ENCODE measurements at regions not wholly inside any gene's neighbourhood (a gene's known extent, or its start where the extent isn't known, plus 50 kb on each side); places are given as distances from the start of the nearest gene placed in this dataset.

DNA sequence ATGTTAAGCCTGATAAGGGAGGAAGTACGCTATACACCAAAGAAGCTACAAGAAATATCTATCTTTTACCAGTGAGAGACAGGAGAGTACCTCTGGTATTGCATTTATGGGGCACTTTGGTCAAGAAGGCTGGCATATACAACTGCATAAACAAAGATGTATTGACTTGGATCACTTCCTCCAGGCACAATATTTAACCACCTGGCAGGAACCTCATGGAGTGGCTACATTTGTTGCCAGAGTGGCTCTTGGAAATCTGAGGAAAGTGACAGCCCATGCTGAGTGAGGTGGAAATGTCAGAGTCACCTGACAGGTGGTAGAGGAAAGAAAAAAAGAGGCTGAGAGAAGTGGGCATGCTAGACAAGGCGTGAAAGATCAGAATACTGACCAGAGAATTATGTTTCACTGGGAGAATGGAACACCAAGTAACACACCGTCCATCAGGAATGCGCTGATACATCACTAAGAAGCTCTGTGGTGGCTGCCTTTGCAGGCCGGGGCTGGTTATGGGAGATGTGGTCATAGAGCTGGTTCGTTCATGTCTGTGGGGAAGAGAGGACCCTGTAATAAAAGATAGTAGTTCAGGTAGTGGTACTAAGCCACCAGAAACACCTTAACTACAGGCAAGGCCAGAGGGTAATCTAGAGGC lies 61.4 kb upstream of the UFL1 start:
- H3K27me3 ChIP-seq (ENCODE audit: low read length): no peaks in the 10 kb centered on the region
- no peak overlapping the region for H3K4me2 ChIP-seq (ENCODE audit: low read depth, low read length, poor library complexity, severe bottlenecking)
- no peak overlapping the region for H3K4me3 ChIP-seq (ENCODE audit: insufficient read depth, low read length, poor library complexity, severe bottlenecking)
- no peak overlapping the region for H3K9ac ChIP-seq (ENCODE audit: low read length)
- no peaks in the 10 kb centered on the region for H3F3A ChIP-seq (ENCODE audit: insufficient read depth)
- TF ChIP-seq, protein P1, sequence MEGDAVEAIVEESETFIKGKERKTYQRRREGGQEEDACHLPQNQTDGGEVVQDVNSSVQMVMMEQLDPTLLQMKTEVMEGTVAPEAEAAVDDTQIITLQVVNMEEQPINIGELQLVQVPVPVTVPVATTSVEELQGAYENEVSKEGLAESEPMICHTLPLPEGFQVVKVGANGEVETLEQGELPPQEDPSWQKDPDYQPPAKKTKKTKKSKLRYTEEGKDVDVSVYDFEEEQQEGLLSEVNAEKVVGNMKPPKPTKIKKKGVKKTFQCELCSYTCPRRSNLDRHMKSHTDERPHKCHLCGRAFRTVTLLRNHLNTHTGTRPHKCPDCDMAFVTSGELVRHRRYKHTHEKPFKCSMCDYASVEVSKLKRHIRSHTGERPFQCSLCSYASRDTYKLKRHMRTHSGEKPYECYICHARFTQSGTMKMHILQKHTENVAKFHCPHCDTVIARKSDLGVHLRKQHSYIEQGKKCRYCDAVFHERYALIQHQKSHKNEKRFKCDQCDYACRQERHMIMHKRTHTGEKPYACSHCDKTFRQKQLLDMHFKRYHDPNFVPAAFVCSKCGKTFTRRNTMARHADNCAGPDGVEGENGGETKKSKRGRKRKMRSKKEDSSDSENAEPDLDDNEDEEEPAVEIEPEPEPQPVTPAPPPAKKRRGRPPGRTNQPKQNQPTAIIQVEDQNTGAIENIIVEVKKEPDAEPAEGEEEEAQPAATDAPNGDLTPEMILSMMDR (IDR thresholded peaks at IDR 0.05; ENCODE audit: insufficient read depth, low read length, poor library complexity, severe bottlenecking): no peak
- TF ChIP-seq EZH2phosphoT487 (conservative IDR thresholded peaks at IDR 0.05; ENCODE audit: low read length): no peak
- H3K9me2 ChIP-seq (replicated peaks; ENCODE audit: insufficient read depth, low read length): no peaks in the 10 kb centered on the region
- no peaks in the 10 kb centered on the region for H4K20me1 ChIP-seq (ENCODE audit: low read depth, low read length)
- no peak overlapping the region for H2AFZ ChIP-seq (ENCODE audit: low read depth, low read length, severe bottlenecking)
- no peaks in the 10 kb centered on the region for H3K36me3 ChIP-seq (ENCODE audit: low read length)
- H3K9me3 ChIP-seq (ENCODE audit: insufficient read depth, low read length): no peaks in the 10 kb centered on the region
- no peaks in the 10 kb centered on the region for H3K79me2 ChIP-seq (ENCODE audit: insufficient read depth, low read length)
- H3K27ac ChIP-seq (ENCODE audit: low read depth, low read length): no peak overlapping the region

DNA sequence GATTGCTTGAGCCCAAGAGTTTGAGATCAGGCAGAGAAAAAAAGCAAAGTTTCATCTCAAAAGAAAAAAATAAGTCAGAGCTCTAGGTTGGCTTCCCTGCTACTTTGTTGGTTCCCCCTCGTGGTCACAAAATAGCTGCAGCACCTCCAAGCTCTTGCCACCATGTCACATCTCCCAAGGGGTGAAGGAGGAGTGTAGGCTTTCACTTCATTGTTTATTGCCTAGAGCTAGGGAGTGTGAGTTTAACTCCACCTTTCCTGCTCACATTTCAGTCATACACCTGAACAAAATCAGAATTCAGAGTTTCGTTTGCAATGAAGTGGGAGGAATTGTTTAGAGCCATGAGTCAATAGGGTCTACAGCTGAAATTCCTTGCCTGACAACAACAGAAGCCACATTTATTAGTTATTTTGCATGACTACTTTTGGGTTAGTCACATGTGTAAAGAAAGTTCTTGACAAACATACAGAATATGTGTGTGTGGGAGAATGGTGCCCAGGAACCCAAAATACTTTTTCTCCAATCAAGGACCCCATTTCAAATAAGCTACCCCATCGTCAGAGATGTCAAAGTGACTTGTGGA lies 56.2 kb upstream of the UFL1 start:
- H3K9me3 ChIP-seq (ENCODE audit: insufficient read depth, low read length): no peaks in the 10 kb centered on the region
- no peaks in the 10 kb centered on the region for H3F3A ChIP-seq (ENCODE audit: insufficient read depth)
- no peaks in the 10 kb centered on the region for H3K79me2 ChIP-seq (ENCODE audit: insufficient read depth, low read length)
- H2AFZ ChIP-seq (ENCODE audit: low read depth, low read length, severe bottlenecking): no peak overlapping the region
- no peaks in the 10 kb centered on the region for H4K20me1 ChIP-seq (ENCODE audit: low read depth, low read length)
- no peak overlapping the region for H3K4me3 ChIP-seq (ENCODE audit: insufficient read depth, low read length, poor library complexity, severe bottlenecking)
- no peaks in the 10 kb centered on the region for H3K36me3 ChIP-seq (ENCODE audit: low read length)
- no peak overlapping the region for H3K4me2 ChIP-seq (ENCODE audit: low read depth, low read length, poor library complexity, severe bottlenecking)
- TF ChIP-seq EZH2phosphoT487 (conservative IDR thresholded peaks at IDR 0.05; ENCODE audit: low read length): no peak
- TF ChIP-seq, protein P1 (IDR thresholded peaks at IDR 0.05; ENCODE audit: insufficient read depth, low read length, poor library complexity, severe bottlenecking): no peak
- H3K27me3 ChIP-seq (ENCODE audit: low read length): no peaks in the 10 kb centered on the region
- no peaks in the 10 kb centered on the region for H3K9me2 ChIP-seq (replicated peaks; ENCODE audit: insufficient read depth, low read length)
- no peak overlapping the region for H3K9ac ChIP-seq (ENCODE audit: low read length)
- no peak overlapping the region for H3K27ac ChIP-seq (ENCODE audit: low read depth, low read length)

DNA sequence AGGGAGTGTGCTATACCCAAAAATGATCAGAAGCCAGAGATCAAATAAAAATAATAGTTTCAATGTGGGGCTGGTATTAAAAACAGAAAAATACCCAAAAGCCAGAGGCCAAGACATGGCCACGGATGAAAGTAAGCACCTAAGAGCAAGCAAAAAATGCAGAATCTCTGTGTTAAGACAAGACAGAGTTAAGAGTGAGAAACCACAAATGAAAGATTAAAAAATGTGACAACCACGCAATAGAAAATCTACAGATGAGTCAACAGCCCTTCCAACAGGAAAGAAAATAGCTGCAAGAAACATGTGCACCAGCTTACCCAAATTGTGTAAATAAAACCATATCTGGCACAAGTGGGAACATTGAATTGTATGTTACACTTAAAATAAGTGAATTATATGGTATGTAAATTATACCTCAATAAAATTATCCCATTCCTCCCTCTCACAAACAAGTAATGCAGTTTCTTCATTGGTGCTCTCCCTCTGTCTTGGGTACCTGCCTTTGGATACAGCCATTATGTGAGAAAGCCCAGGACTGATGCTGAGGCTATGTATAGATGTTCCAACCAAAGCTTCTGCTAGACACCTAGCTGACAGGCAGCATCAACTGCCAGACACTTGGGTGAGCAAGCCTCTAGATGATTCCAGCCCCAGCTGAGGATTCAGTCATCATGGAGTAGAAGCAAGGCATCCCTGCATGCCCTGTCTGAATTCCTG lies 55.3 kb upstream of the UFL1 start:
- Histone ChIP-seq H3K9me2 (replicated peaks; ENCODE audit: insufficient read depth, low read length) (no peaks in the 10 kb centered on the region), H3K79me2 (ENCODE audit: insufficient read depth, low read length) (no peaks in the 10 kb centered on the region), H3F3A (ENCODE audit: insufficient read depth) (no peaks in the 10 kb centered on the region), H4K20me1 (ENCODE audit: low read depth, low read length) (no peaks in the 10 kb centered on the region), H3K27ac (ENCODE audit: low read depth, low read length) (no peak overlapping the region), H3K9me3 (ENCODE audit: insufficient read depth, low read length) (no peaks in the 10 kb centered on the region), H2AFZ (ENCODE audit: low read depth, low read length, severe bottlenecking) (no peak overlapping the region), H3K27me3 (ENCODE audit: low read length) (no peaks in the 10 kb centered on the region), H3K4me2 (ENCODE audit: low read depth, low read length, poor library complexity, severe bottlenecking) (no peak overlapping the region), H3K4me3 (ENCODE audit: insufficient read depth, low read length, poor library complexity, severe bottlenecking) (no peak overlapping the region), H3K9ac (ENCODE audit: low read length) (no peak overlapping the region), H3K36me3 (ENCODE audit: low read length) (no peaks in the 10 kb centered on the region)
- TF ChIP-seq, protein P1 (IDR thresholded peaks at IDR 0.05; ENCODE audit: insufficient read depth, low read length, poor library complexity, severe bottlenecking): no peak
- TF ChIP-seq EZH2phosphoT487 (conservative IDR thresholded peaks at IDR 0.05; ENCODE audit: low read length): no peak
